Kidney epithelial cell (primary cell): ENCODE measurements at regions not wholly inside any gene's neighbourhood (a gene's known extent, or its start where the extent isn't known, plus 50 kb on each side); places are given as distances from the start of the nearest gene placed in this dataset.
"Not testable (repeated sequence)": the region's sequence is repeated elsewhere in the genome, so short reads cannot be mapped to it uniquely, and the experiment has no call there.

Experiments
- DNase-seq: peaks from one replicate; pipeline ENCODE4 v3.0.0-alpha.2; 2010; ENCODE audit warnings: low read depth
- H3K27me3 ChIP-seq: 2 replicates; pipeline ENCODE4 v1.6.0; 2011; ENCODE audit warnings: low read length; ENCODE audit not compliant: control insufficient read depth, insufficient read depth
- H3K36me3 ChIP-seq: 2 replicates; pipeline ENCODE4 v1.5.1; 2011; ENCODE audit warnings: low read length; ENCODE audit not compliant: control insufficient read depth, insufficient read depth
- H3K4me3 ChIP-seq: 2 replicates; pipeline ENCODE4 v1.5.1; 2011; ENCODE audit warnings: low read depth, mild to moderate bottlenecking, control low read depth, low read length
- CTCF ChIP-seq: IDR thresholded peaks from 2 replicates; pipeline ENCODE4 v1.5.1; 2011; ENCODE audit warnings: mild to moderate bottlenecking, moderate library complexity, low read length, control low read depth, inconsistent platforms; ENCODE audit not compliant: insufficient read depth, poor library complexity, severe bottlenecking

- no peak for TF ChIP-seq CTCF
- H3K36me3 ChIP-seq = no peaks in the 10 kb centered on the region
- no peak overlapping the region for H3K4me3 ChIP-seq
- no peak for DNase-seq
- H3K27me3 ChIP-seq = no peaks in the 10 kb centered on the region
Observed at GRCh38 chr11:16587670-16588069, 150.8 kb upstream of the C11orf58 start.

- no peaks in the 10 kb centered on the region for H3K36me3 ChIP-seq
- H3K27me3 ChIP-seq = no peaks in the 10 kb centered on the region
- DNase-seq = no peak
- TF ChIP-seq CTCF = no peak
- H3K4me3 ChIP-seq = no peak overlapping the region
Observed at GRCh38 chr11:16584569-16584968, 153.9 kb upstream of the C11orf58 start.

GRCh38 chr11:16581078-16581477 lies 157.4 kb upstream of the C11orf58 start:
- H3K36me3 ChIP-seq, H3K4me3 ChIP-seq, H3K27me3 ChIP-seq, DNase-seq: not testable (repeated sequence)

GRCh38 chr11:16577490-16577889 lies 161.0 kb upstream of the C11orf58 start:
- no peak for TF ChIP-seq CTCF
- H3K4me3 ChIP-seq = no peak overlapping the region
- H3K36me3 ChIP-seq = no peaks in the 10 kb centered on the region

GRCh38 chr11:16574889-16575288 lies 163.6 kb upstream of the C11orf58 start:
- not testable (repeated sequence) for DNase-seq, H3K36me3 ChIP-seq, H3K4me3 ChIP-seq, H3K27me3 ChIP-seq

More at GRCh38 chr11:16577490-16577889, 161.0 kb upstream of the C11orf58 start:
- DNase-seq = no peak
- no peaks in the 10 kb centered on the region for H3K27me3 ChIP-seq

- Histone ChIP-seq H3K27me3 (no peaks in the 10 kb centered on the region), H3K4me3 (no peak overlapping the region), H3K36me3 (no peaks in the 10 kb centered on the region)
- no peak for TF ChIP-seq CTCF
- no peak for DNase-seq
Observed at GRCh38 chr11:16572945-16573344, 165.5 kb upstream of the C11orf58 start.

- no peaks in the 10 kb centered on the region for H3K36me3 ChIP-seq
- H3K4me3 ChIP-seq = no peak overlapping the region
- DNase-seq = no peak
- no peak for TF ChIP-seq CTCF
- no peaks in the 10 kb centered on the region for H3K27me3 ChIP-seq
Observed at GRCh38 chr11:16561150-16561549, 177.3 kb upstream of the C11orf58 start.
